Right hindlimb (tissue), 1 donor: ENCODE measurements at regions not wholly inside any gene's neighbourhood (a gene's known extent, or its start where the extent isn't known, plus 50 kb on each side); places are given as distances from the start of the nearest gene placed in this dataset.
"Not testable (repeated sequence)": the region's sequence is repeated elsewhere in the genome, so short reads cannot be mapped to it uniquely, and the experiment has no call there.

Source experiments
- DNase-seq: peaks from one replicate; pipeline ENCODE4 v3.0.0-alpha.2; 2018

- no peak for DNase-seq
These were observed 301.1 kb downstream of the PAX3 start for GRCh38 chr2:221997683-221998082.

GRCh38 chr2:221997100-221997499, 301.7 kb downstream of the PAX3 start:
- no peak for DNase-seq

GRCh38 chr2:221994926-221995325, 303.9 kb downstream of the PAX3 start:
- DNase-seq: no peak

- not testable (repeated sequence) for DNase-seq
These were observed 314.4 kb downstream of the PAX3 start for GRCh38 chr2:221984376-221984775.

GRCh38 chr2:221981912-221982470, 316.8 kb downstream of the PAX3 start:
- no peak for DNase-seq

- DNase-seq: no peak
These were observed 323.6 kb downstream of the PAX3 start for GRCh38 chr2:221975151-221975550.

GRCh38 chr2:221973902-221974301, 324.9 kb downstream of the PAX3 start:
- no peak for DNase-seq

- no peak for DNase-seq
These were observed 325.3 kb downstream of the PAX3 start for GRCh38 chr2:221973502-221973901.

- DNase-seq: no peak
These were observed 325.9 kb downstream of the PAX3 start for GRCh38 chr2:221972813-221973478.

GRCh38 chr2:221970389-221970788, 328.4 kb downstream of the PAX3 start:
- DNase-seq: no peak

GRCh38 chr2:221969830-221970144, 329.0 kb downstream of the PAX3 start:
- DNase-seq: no peak

- DNase-seq: peak; percentile 42
These were observed 329.5 kb downstream of the PAX3 start for GRCh38 chr2:221969087-221969829.

GRCh38 chr2:221962186-221962585, 336.6 kb downstream of the PAX3 start:
- DNase-seq: no peak

- no peak for DNase-seq
These were observed 337.2 kb downstream of the PAX3 start for GRCh38 chr2:221961561-221961960.

- no peak for DNase-seq
These were observed 340.6 kb downstream of the PAX3 start for GRCh38 chr2:221958224-221958623.

- DNase-seq: no peak
These were observed 350.7 kb downstream of the PAX3 start for GRCh38 chr2:221948076-221948475.

GRCh38 chr2:221944452-221944851, 354.3 kb downstream of the PAX3 start:
- not testable (repeated sequence) for DNase-seq

GRCh38 chr2:221943076-221943810, 355.6 kb downstream of the PAX3 start:
- DNase-seq: peak; percentile 23

GRCh38 chr2:221931251-221931991, 359.3 kb upstream of the EPHA4 start:
- DNase-seq: no peak

GRCh38 chr2:221929259-221929658, 357.2 kb upstream of the EPHA4 start:
- no peak for DNase-seq

GRCh38 chr2:221926327-221926726, 354.2 kb upstream of the EPHA4 start:
- no peak for DNase-seq

- DNase-seq: no peak
These were observed 352.5 kb upstream of the EPHA4 start for GRCh38 chr2:221924576-221924975.

GRCh38 chr2:221915926-221916325, 343.8 kb upstream of the EPHA4 start:
- DNase-seq: no peak
